Calu3 (cell line): ENCODE measurements at regions not wholly inside any gene's neighbourhood (a gene's known extent, or its start where the extent isn't known, plus 50 kb on each side); places are given as distances from the start of the nearest gene placed in this dataset.

ENCODE experiments used
- BruUV-seq: library from RNA; stranded (reverse); fragments of 400-500 nt; replicated peaks from 2 replicates; lab custom pipeline; 2021; lab: Mats Ljungman, UMichigan
- CTCF ChIA-PET: fragments of 300-600 bp; sonication (Branson Sonifier 250); formaldehyde crosslinking; loops from one replicate; lab custom pipeline; 2022; ENCODE audit warnings: antibody characterized with exemption; lab: Charles Lee
- DNase-seq: peaks from one replicate; pipeline ENCODE4 v3.0.0; 2022
- H3K27ac Mint-ChIP-seq: one replicate; pipeline ENCODE4 v1.8.0; 2022; ENCODE audit warnings: mixed read lengths; ENCODE audit not compliant: unreplicated experiment
- H3K27me3 Mint-ChIP-seq: one replicate; pipeline ENCODE4 v1.8.0; 2022; ENCODE audit warnings: mixed read lengths; ENCODE audit not compliant: unreplicated experiment
- H3K36me3 Mint-ChIP-seq: one replicate; pipeline ENCODE4 v1.8.0; 2022; ENCODE audit warnings: mild to moderate bottlenecking, moderate library complexity, mixed read lengths; ENCODE audit not compliant: insufficient read depth, unreplicated experiment
- H3K4me1 Mint-ChIP-seq: one replicate; pipeline ENCODE4 v1.8.0; 2022; ENCODE audit warnings: mild to moderate bottlenecking, low read depth, mixed read lengths; ENCODE audit not compliant: unreplicated experiment
- H3K4me3 Mint-ChIP-seq: one replicate; pipeline ENCODE4 v1.8.0; 2022; ENCODE audit warnings: mild to moderate bottlenecking, low read depth, moderate library complexity, mixed read lengths; ENCODE audit not compliant: unreplicated experiment
- H3K9me3 Mint-ChIP-seq: one replicate; pipeline ENCODE4 v1.8.0; 2022; ENCODE audit warnings: low read depth, mixed read lengths; ENCODE audit not compliant: unreplicated experiment
- intact Hi-C: fragments of 100-400 bp; cut with micrococcal nuclease; formaldehyde crosslinking; loops from one replicate; pipeline ENCODE4 v1.10.0; 2022; ENCODE audit not compliant: unreplicated experiment
- TF ChIP-seq, protein P1 (sequence below): fragments of 200-600 bp; IDR thresholded peaks from one replicate; pipeline ENCODE4 v1.8.0; 2022; ENCODE audit warnings: antibody characterized with exemption; ENCODE audit not compliant: unreplicated experiment

DNA sequence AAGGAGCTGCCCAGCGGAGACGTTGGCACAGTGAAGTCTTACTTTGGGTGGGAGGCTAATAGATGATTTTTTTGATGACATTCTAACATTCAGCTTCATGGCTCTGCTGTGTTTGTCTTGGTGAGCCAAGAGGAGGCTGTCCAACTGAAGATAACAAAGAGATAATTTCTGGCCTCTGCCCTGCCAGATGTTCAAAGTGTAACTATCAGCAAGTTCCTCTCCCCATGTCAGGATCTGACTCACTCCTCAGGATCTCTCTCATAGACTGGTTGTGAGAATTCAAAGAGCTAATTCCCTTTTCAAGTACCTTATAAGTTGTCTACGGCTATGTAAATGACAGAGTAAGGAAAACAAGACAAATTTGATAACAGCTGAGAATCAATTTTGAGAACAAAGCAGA, 1340.9 kb downstream of the XPNPEP1 start:
- Mint-ChIP-seq H3K36me3 (no peaks in the 10 kb centered on the region), H3K9me3 (peaks cover 2% of the 10 kb centered on the region), H3K27me3 (no peaks in the 10 kb centered on the region), H3K4me1 (no peaks in the 10 kb centered on the region), H3K27ac (no peak overlapping the region), H3K4me3 (no peak overlapping the region)
- no peak for DNase-seq
- no TSS peak for BruUV-seq
- CTCF ChIA-PET, result no interaction called here
- TF ChIP-seq, protein P1, sequence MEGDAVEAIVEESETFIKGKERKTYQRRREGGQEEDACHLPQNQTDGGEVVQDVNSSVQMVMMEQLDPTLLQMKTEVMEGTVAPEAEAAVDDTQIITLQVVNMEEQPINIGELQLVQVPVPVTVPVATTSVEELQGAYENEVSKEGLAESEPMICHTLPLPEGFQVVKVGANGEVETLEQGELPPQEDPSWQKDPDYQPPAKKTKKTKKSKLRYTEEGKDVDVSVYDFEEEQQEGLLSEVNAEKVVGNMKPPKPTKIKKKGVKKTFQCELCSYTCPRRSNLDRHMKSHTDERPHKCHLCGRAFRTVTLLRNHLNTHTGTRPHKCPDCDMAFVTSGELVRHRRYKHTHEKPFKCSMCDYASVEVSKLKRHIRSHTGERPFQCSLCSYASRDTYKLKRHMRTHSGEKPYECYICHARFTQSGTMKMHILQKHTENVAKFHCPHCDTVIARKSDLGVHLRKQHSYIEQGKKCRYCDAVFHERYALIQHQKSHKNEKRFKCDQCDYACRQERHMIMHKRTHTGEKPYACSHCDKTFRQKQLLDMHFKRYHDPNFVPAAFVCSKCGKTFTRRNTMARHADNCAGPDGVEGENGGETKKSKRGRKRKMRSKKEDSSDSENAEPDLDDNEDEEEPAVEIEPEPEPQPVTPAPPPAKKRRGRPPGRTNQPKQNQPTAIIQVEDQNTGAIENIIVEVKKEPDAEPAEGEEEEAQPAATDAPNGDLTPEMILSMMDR, result no peak
- intact Hi-C loops, result no loop called here

DNA sequence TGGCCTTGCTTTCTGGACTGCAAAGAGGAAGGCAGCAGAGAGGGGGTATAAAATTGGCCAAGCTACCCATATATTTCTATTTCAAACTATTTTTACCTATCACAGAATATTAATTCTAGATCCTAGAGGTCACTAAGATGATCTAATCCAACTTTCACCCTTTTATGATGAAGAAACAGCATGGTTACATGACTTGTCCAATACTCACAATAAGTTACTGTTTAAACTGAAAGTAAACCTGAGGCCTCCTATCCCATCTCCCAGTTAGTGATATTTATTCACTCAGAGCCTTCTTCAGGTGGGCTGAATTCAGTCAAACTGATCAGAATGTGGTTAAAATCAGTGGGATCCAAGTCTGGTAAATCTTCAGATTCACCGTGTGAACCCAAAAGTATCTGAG, 1345.1 kb downstream of the XPNPEP1 start:
- DNase-seq, result no peak
- H3K27ac Mint-ChIP-seq, result no peak overlapping the region
- peaks cover 2% of the 10 kb centered on the region for H3K9me3 Mint-ChIP-seq
- BruUV-seq, result no TSS peak
- no peak overlapping the region for H3K4me3 Mint-ChIP-seq
- CTCF ChIA-PET, result no interaction called here
- H3K27me3 Mint-ChIP-seq, result no peaks in the 10 kb centered on the region
- no peaks in the 10 kb centered on the region for H3K36me3 Mint-ChIP-seq
- no peaks in the 10 kb centered on the region for H3K4me1 Mint-ChIP-seq
- TF ChIP-seq, protein P1, result no peak
- intact Hi-C loops, result no loop called here

DNA sequence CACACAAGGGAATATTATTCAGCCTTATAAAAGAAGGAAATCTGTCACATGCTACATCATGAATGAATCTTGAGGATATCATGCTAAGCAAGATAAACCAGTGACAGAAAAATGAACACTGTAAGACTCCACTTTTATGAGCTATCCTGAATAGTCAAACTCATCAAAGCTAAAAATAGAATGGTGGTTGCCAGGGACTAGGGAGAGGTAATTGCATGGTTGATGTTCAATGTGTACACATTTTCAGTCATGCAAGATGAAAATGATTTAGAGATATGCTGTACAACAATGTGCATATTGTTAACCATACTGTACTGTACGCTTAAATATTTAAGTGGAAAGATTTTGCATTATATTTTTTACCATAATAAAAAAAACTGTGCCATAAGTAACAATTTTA, 1349.1 kb downstream of the XPNPEP1 start:
- intact Hi-C loops, result no loop called here
- TF ChIP-seq, protein P1, result no peak
- CTCF ChIA-PET, result no interaction called here
- Mint-ChIP-seq H3K27ac (no peak overlapping the region), H3K36me3 (no peaks in the 10 kb centered on the region), H3K9me3 (peaks cover 4% of the 10 kb centered on the region), H3K4me1 (no peaks in the 10 kb centered on the region), H3K27me3 (no peaks in the 10 kb centered on the region), H3K4me3 (no peak overlapping the region)
- DNase-seq, result no peak
- BruUV-seq, result no TSS peak

DNA sequence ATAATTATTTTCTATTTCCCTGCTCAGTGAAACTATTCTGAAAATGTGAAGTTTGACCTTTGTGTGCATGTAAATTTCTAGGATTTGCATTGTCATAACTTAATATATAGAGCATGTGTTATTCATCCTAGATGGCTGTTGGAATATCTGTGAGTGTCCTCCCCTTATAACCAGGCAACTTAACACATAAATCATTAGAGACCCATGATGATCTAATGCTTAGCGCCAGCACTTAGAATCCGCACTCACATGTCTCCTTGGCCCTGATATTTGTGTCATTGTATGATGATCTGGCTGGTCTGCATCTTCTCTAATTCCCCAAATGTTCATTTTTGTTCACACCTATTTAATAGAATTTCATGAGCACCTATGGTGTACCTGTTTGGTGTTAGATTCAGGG, 1354.5 kb downstream of the XPNPEP1 start:
- Mint-ChIP-seq H3K9me3 (peaks cover 6% of the 10 kb centered on the region), H3K4me1 (no peaks in the 10 kb centered on the region), H3K4me3 (no peak overlapping the region), H3K36me3 (no peaks in the 10 kb centered on the region), H3K27me3 (no peaks in the 10 kb centered on the region), H3K27ac (no peak overlapping the region)
- CTCF ChIA-PET, result no interaction called here
- no TSS peak for BruUV-seq
- DNase-seq, result no peak
- TF ChIP-seq, protein P1, result no peak
- intact Hi-C loops, result no loop called here
